ENCODE measurements at regions not wholly inside any gene's neighbourhood (a gene's known extent, or its start where the extent isn't known, plus 50 kb on each side); places are given as distances from the start of the nearest gene placed in this dataset.
"Not testable (repeated sequence)": the region's sequence is repeated elsewhere in the genome, so short reads cannot be mapped to it uniquely, and the experiment has no call there.

DNA sequence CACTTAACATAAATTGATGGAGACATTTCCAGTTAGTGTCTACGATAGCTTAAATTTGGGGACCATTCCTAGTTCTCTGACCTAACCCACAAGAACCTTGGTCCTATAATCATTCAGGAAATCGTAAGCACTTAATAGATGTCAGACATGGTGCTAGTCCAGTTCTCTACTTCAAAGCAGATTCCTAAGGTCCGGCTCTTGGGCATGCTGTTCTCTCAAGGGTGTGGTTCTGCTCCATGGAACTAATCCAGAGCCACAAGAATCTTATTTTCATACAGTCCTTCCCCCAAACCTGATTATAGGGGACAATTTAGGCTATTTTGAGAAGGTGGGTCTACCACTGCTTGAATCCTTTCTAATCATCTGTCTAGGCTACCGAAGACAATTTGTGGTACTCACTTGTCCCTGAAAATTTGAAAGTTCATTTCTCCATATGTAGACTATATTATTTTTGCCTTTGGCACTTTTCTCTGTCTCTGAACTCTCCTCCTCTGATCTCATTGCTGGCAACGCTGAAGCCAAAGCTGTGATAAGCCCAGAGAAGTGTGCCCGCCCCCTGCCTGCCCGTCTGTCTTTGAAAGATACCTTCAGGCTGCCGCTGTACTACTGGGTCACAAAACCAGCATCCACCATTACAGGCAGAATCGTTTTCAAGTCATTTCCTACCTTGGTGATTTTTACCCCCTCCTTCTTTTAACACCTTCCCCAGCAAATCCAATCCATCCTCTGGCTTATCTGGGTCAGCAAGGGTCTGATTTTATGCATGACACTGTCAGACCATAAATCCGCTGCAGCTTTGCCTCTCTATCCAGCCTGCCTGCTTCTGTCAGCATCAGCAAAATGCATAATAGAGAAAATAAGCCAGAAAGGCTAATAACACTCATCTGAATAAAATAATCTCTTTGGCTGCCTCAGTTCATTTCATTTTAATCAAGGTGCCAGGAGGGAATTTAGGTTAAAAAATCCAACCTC lies 132.8 kb downstream of the SRGAP2 start:
- TF ChIP-seq CTCF (conservative IDR thresholded peaks at IDR 0.05; ENCODE audit: low read depth in 2 of 2); CREB1 (CRISPR knock-in tag; IDR thresholded peaks at IDR 0.05; ENCODE audit: low read depth); ZNF331 (CRISPR knock-in tag; IDR thresholded peaks at IDR 0.05; ENCODE audit: low read depth); POLR2AphosphoS5 (IDR thresholded peaks at IDR 0.05; ENCODE audit: low read depth); EZH2 (IDR thresholded peaks at IDR 0.05; ENCODE audit: low read depth, unreplicated experiment); REST (IDR thresholded peaks at IDR 0.05; ENCODE audit: unreplicated experiment): not testable (repeated sequence)

Measured in GM23338 (cell line).